Mesodermal cell (in vitro differentiated cells): ENCODE measurements at regions not wholly inside any gene's neighbourhood (a gene's known extent, or its start where the extent isn't known, plus 50 kb on each side); places are given as distances from the start of the nearest gene placed in this dataset.
"Not testable (repeated sequence)": the region's sequence is repeated elsewhere in the genome, so short reads cannot be mapped to it uniquely, and the experiment has no call there.

Experiments
- H3K27ac ChIP-seq: 2 replicates; pipeline ENCODE4 v1.7.0; 2013; ENCODE audit warnings: mild to moderate bottlenecking, low read depth, low read length, moderate library complexity; ENCODE audit not compliant: severe bottlenecking
- H3K36me3 ChIP-seq: 2 replicates; pipeline ENCODE4 v1.7.1; 2013; ENCODE audit warnings: mild to moderate bottlenecking, low read length, moderate library complexity; ENCODE audit not compliant: control insufficient read depth, insufficient read depth
- H3K4me1 ChIP-seq: one replicate; pipeline ENCODE4 v1.7.1; 2013; ENCODE audit warnings: mild to moderate bottlenecking, low read length; ENCODE audit not compliant: insufficient read depth, control insufficient read depth, poor library complexity, severe bottlenecking
- H3K4me3 ChIP-seq: 2 replicates; pipeline ENCODE4 v1.7.0; 2013; ENCODE audit warnings: low read length, control low read depth, mild to moderate bottlenecking; ENCODE audit not compliant: insufficient read depth, poor library complexity, severe bottlenecking; ENCODE audit errors: extremely low read depth
- H3K9me3 ChIP-seq: 2 replicates; pipeline ENCODE4 v1.7.1; 2013; ENCODE audit warnings: mild to moderate bottlenecking, low read length, moderate library complexity; ENCODE audit not compliant: control insufficient read depth
- WGBS, 2 experiments: methylation state at CpG; one replicate each; pipeline ENCODE4 v1.1.5; 2013; ENCODE audit warnings: missing lambda C conversion rate in 2 of 2; ENCODE audit not compliant: insufficient coverage in 2 of 2; 5-methylcytosine and 5-hydroxymethylcytosine counted together

DNA sequence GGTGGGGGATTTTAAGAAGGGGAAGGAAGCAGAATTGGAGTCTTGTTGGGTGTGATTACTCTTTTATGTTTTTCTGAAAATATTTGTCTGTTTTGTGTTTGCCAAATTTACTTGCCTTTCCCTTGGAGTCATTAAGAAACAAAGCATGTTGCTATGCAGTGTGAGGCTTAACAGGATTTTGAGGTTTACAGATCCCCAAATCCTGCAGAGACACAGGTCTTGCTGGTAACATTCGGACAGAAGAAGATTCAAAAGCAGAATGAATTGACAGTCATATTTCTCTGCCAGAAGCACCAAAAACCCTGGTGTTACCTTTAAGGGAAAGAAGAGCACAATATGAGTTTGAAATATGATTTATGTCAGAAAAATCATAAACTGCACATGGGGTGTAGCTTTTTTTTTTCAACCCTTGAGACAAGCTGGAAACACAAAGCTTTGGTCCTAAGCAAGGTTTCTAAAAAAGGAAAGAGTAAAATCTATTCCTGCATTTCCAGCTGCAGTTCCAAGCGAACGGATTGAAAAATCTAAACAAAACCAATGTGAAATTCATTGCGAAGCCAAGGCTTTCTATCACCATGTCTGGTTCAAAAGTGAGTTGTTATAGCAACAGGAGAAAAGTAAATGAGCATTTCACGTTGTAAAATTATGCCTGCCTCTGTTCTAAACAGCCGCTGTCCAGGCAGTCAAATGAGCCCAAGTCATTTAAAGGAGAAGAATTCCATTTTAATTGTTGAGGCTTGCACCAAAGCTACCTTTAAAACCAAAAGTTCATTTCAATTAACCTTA, 358.9 kb upstream of the SASH1 start:
- Histone ChIP-seq H3K4me1 (no peaks in the 10 kb centered on the region), H3K27ac (no peak overlapping the region), H3K36me3 (no peaks in the 10 kb centered on the region), H3K9me3 (no peaks in the 10 kb centered on the region), H3K4me3 (no peak overlapping the region)
- WGBS, 2 experiments: 86 to 100% methylated on average over 3 to 5 of the region's 6 CpGs

DNA sequence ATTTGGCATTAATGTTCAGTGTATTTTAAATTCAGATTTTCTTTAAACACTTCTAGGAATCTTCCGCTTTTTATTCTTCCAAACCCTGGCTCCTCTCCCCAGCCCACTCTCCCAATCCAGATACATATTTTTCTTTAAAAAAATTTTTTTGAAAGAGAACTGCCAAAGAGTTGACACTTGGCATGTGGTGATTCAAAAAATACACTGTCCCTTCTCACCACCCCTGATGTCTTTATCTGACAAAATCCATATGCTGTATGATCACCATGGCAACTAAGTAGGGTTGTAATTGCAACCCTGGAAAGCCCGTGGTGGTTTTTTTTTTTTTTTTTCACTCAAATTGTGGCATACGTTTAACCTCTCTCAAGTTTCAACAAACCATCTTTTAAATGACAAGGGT, 355.8 kb upstream of the SASH1 start:
- no peaks in the 10 kb centered on the region for H3K36me3 ChIP-seq
- no peaks in the 10 kb centered on the region for H3K9me3 ChIP-seq
- no CpG with 5 or more reads among the region's 3 CpGs for WGBS, 2 experiments
- no peak overlapping the region for H3K4me3 ChIP-seq
- H3K4me1 ChIP-seq: no peaks in the 10 kb centered on the region
- H3K27ac ChIP-seq: no peak overlapping the region

DNA sequence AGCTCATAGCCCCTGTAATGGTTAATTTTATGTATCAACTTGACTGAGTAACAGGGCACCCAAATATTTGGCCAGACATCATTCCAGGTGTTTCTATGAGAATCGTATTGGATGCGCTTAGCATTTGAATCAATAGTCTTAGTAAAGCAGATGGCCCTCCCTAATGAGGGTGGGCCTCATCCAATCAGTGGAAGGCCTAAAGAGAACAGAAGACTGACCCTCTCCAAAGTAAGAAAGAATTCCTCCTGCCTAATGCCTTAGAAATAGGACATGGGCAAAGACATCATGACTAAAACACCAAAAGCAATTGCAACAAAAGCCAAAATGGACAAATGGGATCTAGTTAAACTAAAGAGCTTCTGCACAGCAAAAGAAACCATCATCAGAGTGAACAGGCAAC, 352.5 kb upstream of the SASH1 start:
- WGBS, 2 experiments: 90 to 96% methylated on average over 2 of the region's 2 CpGs
- Histone ChIP-seq H3K4me1 (no peaks in the 10 kb centered on the region), H3K36me3 (no peaks in the 10 kb centered on the region), H3K4me3 (no peak overlapping the region), H3K9me3 (no peaks in the 10 kb centered on the region), H3K27ac (no peak overlapping the region)

DNA sequence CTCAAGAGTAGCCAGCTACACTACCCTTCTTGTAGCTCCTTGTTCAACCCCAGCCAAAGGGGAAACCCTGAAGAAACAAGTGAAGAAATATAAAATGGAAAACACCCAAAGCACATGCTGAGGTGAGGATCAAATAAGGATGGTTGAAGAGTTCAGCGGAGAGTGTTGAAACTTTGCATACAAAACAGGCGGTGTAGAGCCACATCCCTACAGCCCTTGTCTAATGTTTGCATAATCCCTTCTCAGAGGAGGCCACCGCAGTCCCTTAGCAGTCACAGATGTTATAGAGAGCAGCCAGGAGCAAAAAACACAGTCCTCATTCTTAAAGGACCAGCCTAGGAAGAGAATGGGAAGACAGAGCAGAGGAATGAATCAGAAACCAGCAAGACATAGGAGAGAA, 350.7 kb upstream of the SASH1 start:
- H3K27ac ChIP-seq: no peak overlapping the region
- 81 to 100% methylated on average over 3 of the region's 3 CpGs for WGBS, 2 experiments

DNA sequence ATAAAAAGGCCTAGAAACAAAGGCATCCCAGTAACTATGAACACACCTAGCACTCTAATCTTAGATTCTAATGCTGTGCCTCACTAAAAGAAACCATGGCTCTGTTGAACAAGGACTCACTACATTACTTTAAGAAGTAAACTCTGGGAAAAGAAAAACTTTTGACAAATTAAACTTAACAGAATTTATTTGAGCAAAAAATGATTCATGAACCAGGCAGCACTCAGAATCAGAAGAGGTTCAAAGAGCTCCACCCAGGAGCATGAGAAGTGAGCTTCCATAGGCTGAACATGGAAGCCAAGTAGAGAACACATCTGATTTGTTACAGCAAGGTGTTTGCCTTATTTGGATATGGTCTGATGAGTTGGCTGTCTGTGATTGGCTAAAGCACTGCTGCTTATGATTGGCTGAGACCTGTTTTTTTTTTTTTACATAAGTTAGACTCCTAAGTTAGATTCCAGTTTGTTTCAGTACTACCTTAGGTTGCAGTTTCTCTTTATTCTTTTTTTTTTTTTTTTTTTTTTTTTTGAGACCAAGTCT, 343.6 kb upstream of the SASH1 start:
- H3K9me3 ChIP-seq: no peaks in the 10 kb centered on the region
- H3K4me3 ChIP-seq: no peak overlapping the region
- H3K36me3 ChIP-seq: no peaks in the 10 kb centered on the region
- no peak overlapping the region for H3K27ac ChIP-seq
- H3K4me1 ChIP-seq: no peaks in the 10 kb centered on the region

More for the DNA sequence above, 350.7 kb upstream of the SASH1 start:
- Histone ChIP-seq H3K4me3 (no peak overlapping the region), H3K9me3 (no peaks in the 10 kb centered on the region), H3K4me1 (no peaks in the 10 kb centered on the region), H3K36me3 (no peaks in the 10 kb centered on the region)

DNA sequence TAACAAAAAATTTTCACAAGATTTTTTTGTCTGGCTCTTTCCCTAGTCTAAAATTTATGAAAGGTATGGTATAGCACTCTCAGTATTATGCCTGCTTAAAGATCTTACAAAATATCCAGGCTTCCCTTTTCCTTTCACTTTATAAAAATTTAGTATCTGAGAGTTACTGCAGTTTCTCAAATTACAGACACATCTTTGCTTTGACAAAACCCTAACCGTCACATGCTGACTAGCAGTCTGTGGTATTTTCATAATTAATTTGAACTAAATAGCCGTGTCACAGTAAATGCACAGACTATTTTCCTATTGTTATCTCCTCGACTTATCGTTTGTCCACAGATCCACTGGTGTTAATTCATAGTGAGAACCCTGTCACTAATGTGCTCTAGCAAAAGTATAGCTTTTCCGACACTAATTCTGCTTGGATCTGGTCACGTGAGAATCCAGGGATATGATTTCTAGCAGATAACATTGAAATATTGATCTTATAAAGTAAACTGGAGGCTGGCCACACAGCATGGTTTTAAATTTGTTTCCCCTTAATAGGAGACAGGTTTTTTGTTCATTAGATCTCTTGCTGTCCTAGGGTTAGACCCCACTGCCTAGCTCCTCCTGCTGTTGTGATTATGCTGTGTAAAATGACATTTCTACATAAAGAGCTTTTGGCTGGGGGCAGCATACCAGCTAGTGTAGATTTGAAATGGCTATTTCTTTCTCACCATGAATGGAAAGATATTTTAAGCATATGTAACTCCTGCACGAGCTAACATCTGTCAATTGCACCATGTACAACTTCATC, 340.6 kb upstream of the SASH1 start:
- Histone ChIP-seq H3K36me3 (no peaks in the 10 kb centered on the region), H3K4me3 (no peak overlapping the region), H3K27ac (no peak overlapping the region), H3K4me1 (no peaks in the 10 kb centered on the region), H3K9me3 (no peaks in the 10 kb centered on the region)
- 76 to 80% methylated on average over 3 of the region's 7 CpGs for WGBS, 2 experiments

DNA sequence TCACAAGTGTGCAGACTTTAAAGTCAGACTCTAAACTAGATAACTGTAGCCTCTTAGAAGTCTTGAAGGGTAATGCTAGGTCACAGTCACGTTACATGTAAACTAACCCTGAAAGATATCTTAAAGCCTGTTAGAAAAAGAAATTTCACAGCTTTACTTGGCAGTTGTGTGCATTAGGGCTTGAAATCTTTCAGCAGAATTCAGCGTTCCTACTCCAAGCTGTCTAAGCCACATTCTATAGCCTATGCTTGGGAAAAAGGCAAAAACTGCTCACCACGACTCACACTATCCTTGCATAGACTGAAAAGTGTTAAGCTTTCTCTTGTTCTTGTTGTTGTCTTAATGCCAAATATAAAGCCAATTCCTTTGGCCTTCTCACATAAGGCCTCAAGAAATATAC, 338.0 kb upstream of the SASH1 start:
- no peaks in the 10 kb centered on the region for H3K9me3 ChIP-seq
- no peaks in the 10 kb centered on the region for H3K4me1 ChIP-seq
- no peaks in the 10 kb centered on the region for H3K36me3 ChIP-seq
- no peak overlapping the region for H3K27ac ChIP-seq
- no peak overlapping the region for H3K4me3 ChIP-seq
- 92 to 100% methylated on average over 1 of the region's 3 CpGs for WGBS, 2 experiments

DNA sequence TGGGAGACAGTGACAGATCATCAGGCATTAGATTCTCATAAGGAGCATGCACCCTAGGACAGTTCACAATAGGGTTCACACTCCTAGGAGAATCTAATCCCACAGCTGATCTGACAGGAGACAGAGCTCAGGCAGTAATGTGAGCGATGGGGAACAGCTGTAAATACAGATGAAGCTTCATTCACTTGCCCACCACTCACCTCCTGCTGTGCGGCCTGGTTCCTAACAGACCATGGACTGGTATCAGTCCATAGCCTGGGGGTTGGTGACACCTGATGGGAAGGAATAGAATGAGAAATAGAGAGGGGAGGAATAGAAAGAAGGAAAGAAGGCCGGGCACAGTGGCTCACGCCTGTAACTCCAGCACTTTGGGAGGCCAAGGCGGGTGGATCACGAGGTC, 336.8 kb upstream of the SASH1 start:
- Histone ChIP-seq H3K27ac (no peak overlapping the region), H3K36me3 (no peaks in the 10 kb centered on the region), H3K4me1 (no peaks in the 10 kb centered on the region), H3K9me3 (peaks cover 9% of the 10 kb centered on the region), H3K4me3 (no peak overlapping the region)
- WGBS, 2 experiments: 100% methylated on average over 1 of the region's 6 CpGs; no CpG with 5 or more reads in 1 of the 2 experiments

DNA sequence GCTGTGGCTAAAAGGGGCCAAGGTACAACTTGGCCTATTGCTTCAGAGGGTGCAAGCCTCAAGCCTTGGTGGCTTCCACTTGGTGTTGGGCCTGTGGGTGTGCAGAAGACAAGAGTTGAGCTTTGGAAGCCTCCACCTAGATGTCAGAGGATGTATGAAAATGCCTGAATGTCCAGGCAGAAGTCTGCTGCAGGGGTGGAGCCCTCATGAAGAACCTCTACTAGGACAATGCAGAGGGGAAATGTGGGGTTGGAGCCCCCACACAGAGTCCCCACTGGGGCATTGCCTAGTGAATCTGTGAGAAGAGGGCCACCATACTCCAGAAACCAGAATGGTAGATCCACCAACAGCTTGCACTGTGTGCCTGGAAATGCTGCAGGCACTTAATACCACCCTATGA, 332.1 kb upstream of the SASH1 start:
- H3K4me3 ChIP-seq, H3K4me1 ChIP-seq, H3K9me3 ChIP-seq, H3K36me3 ChIP-seq, H3K27ac ChIP-seq: not testable (repeated sequence)

DNA sequence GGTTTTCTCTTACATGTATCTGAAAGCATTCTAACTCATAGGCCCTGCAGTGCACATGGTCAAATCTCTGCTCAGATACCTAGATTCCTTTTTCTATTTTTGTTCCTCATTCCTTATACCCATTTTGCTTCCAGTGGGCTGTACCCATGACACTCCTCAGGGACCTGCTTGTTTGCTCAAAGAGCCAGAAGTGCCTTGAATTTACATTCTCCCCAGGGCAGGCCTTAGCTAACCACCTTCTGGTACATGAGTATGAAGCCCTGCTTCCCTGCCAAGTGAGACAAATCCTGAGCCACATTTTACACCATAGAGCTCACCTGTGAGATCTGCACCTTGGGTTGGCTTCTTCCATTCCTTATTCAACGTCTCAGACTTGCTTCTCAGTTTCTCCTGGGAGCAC, 326.6 kb upstream of the SASH1 start:
- no peaks in the 10 kb centered on the region for H3K4me1 ChIP-seq
- H3K4me3 ChIP-seq: no peak overlapping the region
- 86 to 100% methylated on average over 1 of the region's 1 CpG for WGBS, 2 experiments
- H3K9me3 ChIP-seq: no peaks in the 10 kb centered on the region
- no peak overlapping the region for H3K27ac ChIP-seq
- H3K36me3 ChIP-seq: no peaks in the 10 kb centered on the region

DNA sequence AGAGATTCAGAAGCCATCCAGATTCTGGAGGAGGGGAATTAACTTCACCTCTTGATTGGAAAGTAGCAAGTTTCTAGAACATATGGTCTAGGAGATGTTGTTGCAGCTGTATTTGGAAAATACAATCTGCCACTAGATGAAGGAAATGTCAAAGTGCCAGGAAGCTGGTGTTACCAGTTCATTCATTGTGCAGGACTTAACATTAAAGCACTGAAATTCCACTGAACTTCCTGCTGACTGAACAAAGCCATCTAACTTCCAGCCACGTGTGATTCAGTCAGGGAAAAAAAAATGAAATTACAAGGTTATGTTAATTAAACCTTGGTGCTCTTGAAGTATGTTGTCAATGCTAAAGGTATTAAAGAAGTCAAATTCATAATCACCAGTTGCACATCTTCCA, 321.5 kb upstream of the SASH1 start:
- no peak overlapping the region for H3K4me3 ChIP-seq
- H3K27ac ChIP-seq: peak overlapping the region; percentile 24
- H3K36me3 ChIP-seq: no peaks in the 10 kb centered on the region
- no CpG with 5 or more reads among the region's 1 CpG for WGBS, 2 experiments
- H3K9me3 ChIP-seq: no peaks in the 10 kb centered on the region
- no peaks in the 10 kb centered on the region for H3K4me1 ChIP-seq
